GM12891 (cell line): ENCODE measurements at regions not wholly inside any gene's neighbourhood (a gene's known extent, or its start where the extent isn't known, plus 50 kb on each side); places are given as distances from the start of the nearest gene placed in this dataset.
"Not testable (repeated sequence)": the region's sequence is repeated elsewhere in the genome, so short reads cannot be mapped to it uniquely, and the experiment has no call there.

Experiments
- DNase-seq: peaks from one replicate; pipeline ENCODE4 v3.0.0; 2011; ENCODE audit warnings: low spot score; ENCODE audit not compliant: insufficient read length
- FAIRE-seq: peaks from 2 replicates; lab custom pipeline; 2011; peaks lifted over from hg19 to GRCh38; lab: Jason Lieb, UNC
- PAX5 ChIP-seq: IDR thresholded peaks from 2 replicates; pipeline ENCODE4 v1.6.1; 2011; ENCODE audit warnings: low read length, moderate library complexity, mild to moderate bottlenecking; ENCODE audit not compliant: insufficient read depth, severe bottlenecking
- POLR2A ChIP-seq: IDR thresholded peaks from 2 replicates; pipeline ENCODE4 v1.6.1; 2011; ENCODE audit warnings: low read depth, low read length, control low read depth
- POLR2AphosphoS5 ChIP-seq: IDR thresholded peaks from 2 replicates; pipeline ENCODE4 v1.6.1; 2011; ENCODE audit warnings: low read depth, low read length, control low read depth
- POU2F2 ChIP-seq: IDR thresholded peaks from 2 replicates; pipeline ENCODE4 v1.6.1; 2011; ENCODE audit warnings: low read depth, mild to moderate bottlenecking, control low read depth, low read length, moderate library complexity
- SPI1 ChIP-seq: IDR thresholded peaks from 2 replicates; pipeline ENCODE4 v1.6.1; 2011; ENCODE audit warnings: low read depth, low read length, control low read depth
- TAF1 ChIP-seq: IDR thresholded peaks from 2 replicates; pipeline ENCODE4 v1.6.1; 2011; ENCODE audit warnings: low read depth, low read length, control low read depth

DNA sequence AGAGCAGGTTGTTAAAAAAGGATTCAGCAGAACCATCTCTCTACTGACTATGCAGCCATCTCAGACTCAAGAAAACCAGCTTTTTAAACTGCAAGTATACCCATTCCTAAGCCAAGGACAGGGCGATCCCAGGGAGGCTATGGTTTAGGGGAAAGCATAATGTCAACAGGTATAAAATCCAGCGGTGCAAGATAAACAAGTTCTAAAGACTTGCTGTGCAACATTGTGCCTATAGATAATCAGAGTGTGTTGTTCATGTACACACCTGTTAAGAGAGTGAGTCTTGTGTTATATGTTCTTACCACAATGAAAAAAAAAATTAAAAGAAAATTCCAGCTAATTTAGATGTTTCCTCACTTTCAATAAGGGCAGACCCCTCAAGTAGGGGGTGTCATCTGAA, 63.6 kb upstream of the DIRAS2 start:
- no peak for DNase-seq
- no peak for FAIRE-seq
- TF ChIP-seq PAX5 (no peak), TAF1 (no peak), POLR2AphosphoS5 (no peak), POU2F2 (no peak), POLR2A (no peak), SPI1 (no peak)

DNA sequence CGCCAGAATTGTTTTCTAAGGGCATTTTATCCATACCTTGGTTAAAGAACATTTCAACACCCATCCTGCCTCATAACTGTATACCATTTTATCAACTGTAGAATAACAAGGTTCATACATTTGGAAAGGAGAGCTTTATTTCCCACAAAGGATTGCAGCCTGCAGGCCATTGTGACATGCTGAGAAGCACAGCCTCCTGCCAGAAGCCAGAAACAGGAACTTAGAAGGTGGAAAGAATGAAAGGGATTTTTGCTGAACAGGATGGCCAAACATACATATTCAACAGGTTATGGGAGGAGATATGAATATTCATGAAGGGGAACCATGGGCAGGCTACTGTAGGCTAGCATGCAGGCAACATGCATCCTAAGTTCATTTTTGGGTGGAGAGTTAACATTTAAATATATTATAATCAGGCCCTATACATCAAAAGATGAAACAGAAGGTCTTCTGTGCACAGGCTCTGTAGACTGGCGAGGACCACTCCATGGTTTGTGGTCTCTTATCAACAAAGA, 59.9 kb upstream of the DIRAS2 start:
- FAIRE-seq, result no peak
- DNase-seq, result no peak
- no peak for TF ChIP-seq POLR2AphosphoS5

DNA sequence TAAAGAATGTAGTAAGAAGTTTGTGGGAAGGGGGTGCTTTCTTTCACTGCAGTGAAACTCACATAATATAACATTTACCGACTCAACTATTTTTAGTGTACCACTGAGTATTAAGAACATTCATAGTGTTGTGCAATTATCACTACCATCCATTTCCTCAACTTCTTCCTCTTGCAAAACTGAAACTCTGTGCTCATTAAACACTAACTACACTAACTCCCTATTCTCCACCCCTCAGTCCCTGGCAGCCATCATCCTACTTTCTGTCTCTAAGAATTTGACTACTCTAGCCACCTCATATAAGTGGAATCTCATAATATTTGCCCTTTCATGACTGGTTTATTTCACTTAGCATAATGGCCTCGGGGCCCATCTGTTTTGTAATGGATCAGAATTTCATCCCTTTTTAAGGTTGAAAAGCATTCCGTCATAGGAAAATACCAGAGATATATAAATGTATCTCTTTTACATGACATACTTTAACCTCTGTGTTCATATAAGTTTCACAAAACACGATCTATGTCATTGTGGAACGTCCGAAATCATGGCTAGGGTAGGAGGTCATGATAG, 56.3 kb upstream of the DIRAS2 start:
- no peak for DNase-seq
- no peak for TF ChIP-seq POLR2AphosphoS5
- TF ChIP-seq SPI1, result no peak
- TF ChIP-seq POLR2A, result no peak
- TF ChIP-seq POU2F2, result no peak
- no peak for TF ChIP-seq PAX5
- no peak for TF ChIP-seq TAF1
- FAIRE-seq, result no peak

DNA sequence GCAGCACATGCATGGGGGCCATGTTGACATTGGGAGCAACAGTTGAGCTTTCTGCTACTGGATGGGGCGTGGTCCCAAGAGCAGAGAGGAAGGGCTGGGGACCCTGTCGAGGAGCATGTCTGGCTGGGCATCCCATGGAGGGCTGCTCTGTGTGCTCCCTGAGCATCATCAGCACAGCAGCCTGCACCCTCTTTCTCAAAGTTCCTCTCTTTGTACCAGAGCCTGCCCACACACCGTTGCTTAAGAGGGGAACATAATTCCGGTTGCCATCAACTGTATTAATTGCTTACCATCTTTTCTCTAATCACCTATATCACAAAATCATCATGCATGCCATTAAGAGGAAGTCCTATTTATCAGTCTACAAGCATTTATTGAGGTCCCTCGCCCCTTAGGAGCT, 55.2 kb upstream of the DIRAS2 start:
- DNase-seq (no peak), FAIRE-seq (no peak)
- no peak for TF ChIP-seq PAX5
- no peak for TF ChIP-seq TAF1
- no peak for TF ChIP-seq POLR2AphosphoS5
- TF ChIP-seq POU2F2, result no peak
- TF ChIP-seq POLR2A, result no peak
- TF ChIP-seq SPI1, result no peak

DNA sequence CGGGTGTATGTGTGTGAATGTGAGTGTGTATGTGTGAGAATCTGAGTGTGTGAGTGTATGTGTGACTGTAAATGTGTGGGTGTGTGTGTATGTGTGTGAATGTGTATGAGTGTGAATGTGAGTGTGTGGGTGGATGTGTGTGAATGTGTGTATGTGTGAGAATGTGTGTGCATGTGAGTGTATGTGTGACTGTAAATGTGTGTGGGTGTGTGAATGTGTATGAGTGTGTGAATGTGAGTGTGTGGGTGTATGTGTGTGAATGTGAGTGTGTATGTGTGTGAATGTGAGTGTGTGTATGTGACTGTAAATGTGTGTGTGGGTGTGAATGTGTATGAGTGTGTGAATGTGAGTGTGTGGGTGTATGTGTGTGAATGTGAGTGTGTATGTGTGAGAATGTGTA, 51.6 kb upstream of the DIRAS2 start:
- DNase-seq, FAIRE-seq: not testable (repeated sequence)
